ENCODE measurements at regions not wholly inside any gene's neighbourhood (a gene's known extent, or its start where the extent isn't known, plus 50 kb on each side); places are given as distances from the start of the nearest gene placed in this dataset.

DNA sequence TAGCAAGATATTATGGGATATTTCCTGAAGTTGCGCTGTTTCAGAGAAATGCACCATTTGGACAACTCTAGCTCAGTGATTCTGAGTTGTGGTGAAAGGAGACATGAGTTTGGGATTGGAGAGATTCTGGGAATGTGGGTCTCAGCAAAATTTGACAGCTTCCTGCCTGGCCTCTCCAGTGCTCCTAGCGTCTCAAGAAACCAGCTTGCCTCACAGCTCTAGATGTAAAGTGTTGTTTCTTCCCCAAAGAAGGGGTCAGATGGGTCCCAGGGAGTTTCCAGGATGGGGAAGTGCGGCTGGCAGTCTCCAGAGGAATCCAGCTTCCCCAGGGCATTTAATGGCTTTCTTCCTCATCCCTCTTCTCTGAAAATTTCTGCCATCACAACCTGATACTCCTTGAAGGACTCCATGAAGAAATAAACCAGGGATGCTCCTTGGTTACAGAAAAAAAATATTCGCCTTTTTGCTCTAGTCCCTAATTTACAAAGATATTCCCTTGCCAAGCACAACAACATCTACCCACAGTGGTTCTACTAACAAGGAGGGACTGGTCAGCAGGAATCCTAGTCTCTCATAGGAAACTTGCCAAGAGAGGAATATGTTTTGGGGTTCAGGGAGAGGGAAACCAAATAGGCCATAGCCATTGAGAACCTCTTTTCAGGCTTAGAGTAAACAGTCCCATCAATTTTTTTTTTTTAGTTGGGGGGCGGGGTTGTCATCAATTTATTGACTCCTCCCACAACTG lies 185.4 kb upstream of the E2F8 start:
- 79 to 88% (median 85%) methylated on average over 5 of the region's 5 CpGs for WGBS, 4 donors
- intact Hi-C loops (cut with DNase I), result no loop called here

DNA sequence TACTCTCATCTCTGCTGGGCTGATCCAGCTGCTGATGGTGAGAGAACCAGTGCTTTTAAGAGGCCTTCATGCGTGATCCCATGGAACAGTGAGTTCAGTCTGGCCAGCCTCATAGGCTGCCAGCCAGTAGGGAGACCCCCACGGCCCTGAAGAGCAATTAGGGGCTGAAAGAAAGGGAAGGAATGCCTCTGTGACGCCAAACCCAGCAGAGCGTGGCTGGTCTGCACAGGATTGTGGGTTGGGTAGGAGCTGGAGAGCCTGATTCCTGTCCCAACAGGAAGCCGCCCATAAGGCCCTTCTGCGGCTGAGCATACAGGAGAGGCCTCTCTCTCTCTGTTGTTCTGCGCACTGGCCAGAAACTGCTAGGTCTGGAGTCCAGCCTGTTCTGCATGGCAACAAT lies 181.5 kb upstream of the E2F8 start:
- Histone ChIP-seq H3K9me3 (no peaks in the 10 kb centered on the region), H3K27me3 (peaks cover 0 to 4% (median 0%) of the 10 kb centered on the region in 9 donors), H3K4me1 (peaks cover 0 to 9% (median 1%) of the 10 kb centered on the region in 12 donors), H3K36me3 (no peaks in the 10 kb centered on the region), H3K4me3 (no peak overlapping the region), H3K27ac (no peak overlapping the region)
- no peak for ATAC-seq
- WGBS, 4 donors, result 83 to 97% (median 89%) methylated on average over 7 of the region's 7 CpGs
- intact Hi-C loops (cut with DNase I), result no loop called here
- TF ChIP-seq POLR2A (IDR thresholded peaks at IDR 0.05), result no peak
- TF ChIP-seq, protein P1, sequence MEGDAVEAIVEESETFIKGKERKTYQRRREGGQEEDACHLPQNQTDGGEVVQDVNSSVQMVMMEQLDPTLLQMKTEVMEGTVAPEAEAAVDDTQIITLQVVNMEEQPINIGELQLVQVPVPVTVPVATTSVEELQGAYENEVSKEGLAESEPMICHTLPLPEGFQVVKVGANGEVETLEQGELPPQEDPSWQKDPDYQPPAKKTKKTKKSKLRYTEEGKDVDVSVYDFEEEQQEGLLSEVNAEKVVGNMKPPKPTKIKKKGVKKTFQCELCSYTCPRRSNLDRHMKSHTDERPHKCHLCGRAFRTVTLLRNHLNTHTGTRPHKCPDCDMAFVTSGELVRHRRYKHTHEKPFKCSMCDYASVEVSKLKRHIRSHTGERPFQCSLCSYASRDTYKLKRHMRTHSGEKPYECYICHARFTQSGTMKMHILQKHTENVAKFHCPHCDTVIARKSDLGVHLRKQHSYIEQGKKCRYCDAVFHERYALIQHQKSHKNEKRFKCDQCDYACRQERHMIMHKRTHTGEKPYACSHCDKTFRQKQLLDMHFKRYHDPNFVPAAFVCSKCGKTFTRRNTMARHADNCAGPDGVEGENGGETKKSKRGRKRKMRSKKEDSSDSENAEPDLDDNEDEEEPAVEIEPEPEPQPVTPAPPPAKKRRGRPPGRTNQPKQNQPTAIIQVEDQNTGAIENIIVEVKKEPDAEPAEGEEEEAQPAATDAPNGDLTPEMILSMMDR (IDR thresholded peaks at IDR 0.05), result no peak
- DNase-seq, result no peak

More for the DNA sequence above, 185.4 kb upstream of the E2F8 start:
- peaks cover 0 to 9% (median 0%) of the 10 kb centered on the region in 9 donors for H3K27me3 ChIP-seq
- no peaks in the 10 kb centered on the region for H3K36me3 ChIP-seq
- DNase-seq (no peak), ATAC-seq (peak; percentile 38 to 60 (median 48))
- H3K4me1 ChIP-seq, result peaks cover 0 to 17% (median 3%) of the 10 kb centered on the region in 12 donors
- no peaks in the 10 kb centered on the region for H3K9me3 ChIP-seq
- H3K4me3 ChIP-seq, result no peak overlapping the region
- no peak overlapping the region for H3K27ac ChIP-seq
- no peak for TF ChIP-seq POLR2A (IDR thresholded peaks at IDR 0.05)
- TF ChIP-seq, protein P1 (IDR thresholded peaks at IDR 0.05), result no peak

DNA sequence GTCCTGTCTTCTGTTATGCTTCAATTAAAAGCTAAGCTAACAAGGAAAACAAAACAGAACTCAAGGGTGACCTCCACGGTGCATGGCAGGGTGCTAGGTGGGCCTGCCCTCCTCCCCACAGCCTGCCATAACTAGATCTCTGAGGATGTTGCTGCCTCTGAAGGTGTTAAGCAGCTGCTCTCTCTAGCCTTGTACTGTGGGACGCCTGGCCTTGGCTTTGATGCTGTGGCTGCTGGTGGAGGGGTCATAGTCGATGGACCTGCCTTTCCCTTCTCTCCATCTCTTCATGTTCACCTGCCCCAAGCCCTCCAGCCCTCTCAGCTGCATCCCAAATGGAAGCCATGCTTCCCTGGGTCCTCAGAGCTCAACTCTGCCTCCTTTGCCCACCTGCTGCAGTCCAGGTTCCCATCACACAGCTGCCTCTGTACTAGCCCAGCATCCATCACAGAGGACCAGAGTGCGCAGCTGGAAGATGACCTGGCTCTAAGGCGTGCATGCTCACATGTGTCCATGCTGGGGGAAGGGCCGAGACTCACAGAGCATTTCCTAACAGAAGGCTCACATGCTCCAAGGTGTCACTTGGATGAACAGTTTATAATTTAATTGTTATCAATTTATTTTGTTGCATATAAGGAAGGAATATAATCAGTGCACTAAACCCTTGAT lies 180.3 kb upstream of the E2F8 start:
- Histone ChIP-seq H3K4me3 (no peak overlapping the region), H3K9me3 (no peaks in the 10 kb centered on the region), H3K4me1 (no peaks in the 10 kb centered on the region), H3K27me3 (no peaks in the 10 kb centered on the region), H3K27ac (no peak overlapping the region), H3K36me3 (no peaks in the 10 kb centered on the region)
- DNase-seq, result no peak
- 67 to 82% (median 71%) methylated on average over 6 of the region's 6 CpGs for WGBS, 4 donors
- no peak for TF ChIP-seq POLR2A (IDR thresholded peaks at IDR 0.05)
- TF ChIP-seq, protein P1 (IDR thresholded peaks at IDR 0.05), result no peak
- intact Hi-C loops (cut with DNase I), result no loop called here
- ATAC-seq, result no peak

DNA sequence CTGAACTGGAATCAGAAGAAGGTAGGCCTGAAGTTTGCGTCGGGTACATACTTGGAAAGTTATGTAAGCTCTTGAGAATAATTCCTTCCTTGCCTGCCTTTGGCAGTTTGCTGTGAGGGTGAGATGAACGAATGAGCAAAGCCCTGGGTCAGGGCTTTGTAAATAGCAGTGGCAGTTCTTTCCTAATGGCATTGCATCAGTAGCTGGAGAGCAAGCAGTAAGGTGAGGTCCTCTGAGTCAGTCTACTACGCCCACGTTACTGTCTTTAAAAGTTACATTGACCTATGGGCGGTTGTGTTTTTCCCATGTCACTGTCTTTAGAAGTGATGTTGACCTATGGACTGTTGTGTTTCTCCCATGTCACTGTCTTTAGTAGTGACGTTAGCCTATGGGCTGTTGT lies 179.1 kb upstream of the E2F8 start:
- 83 to 89% (median 84%) methylated on average over 7 of the region's 7 CpGs for WGBS, 4 donors
- Histone ChIP-seq H3K27ac (no peak overlapping the region), H3K9me3 (no peaks in the 10 kb centered on the region), H3K36me3 (no peaks in the 10 kb centered on the region), H3K4me1 (no peaks in the 10 kb centered on the region), H3K27me3 (no peaks in the 10 kb centered on the region), H3K4me3 (no peak overlapping the region)
- no peak for DNase-seq
- ATAC-seq, result no peak
- TF ChIP-seq, protein P1 (IDR thresholded peaks at IDR 0.05), result no peak
- TF ChIP-seq POLR2A (IDR thresholded peaks at IDR 0.05), result no peak
- intact Hi-C loops (cut with DNase I), result no loop called here
